ENCODE measurements at regions not wholly inside any gene's neighbourhood (a gene's known extent, or its start where the extent isn't known, plus 50 kb on each side); places are given as distances from the start of the nearest gene placed in this dataset.
"Not testable (repeated sequence)": the region's sequence is repeated elsewhere in the genome, so short reads cannot be mapped to it uniquely, and the experiment has no call there.

- H3K4me3 Mint-ChIP-seq: no peak overlapping the region
- no peaks in the 10 kb centered on the region for H3K9me3 Mint-ChIP-seq
- peaks cover 0 to 2% (median 0%) of the 10 kb centered on the region in 3 donors for H3K27me3 Mint-ChIP-seq (ENCODE audit: low read depth in 3 of 3)
- no peaks in the 10 kb centered on the region for H3K4me1 Mint-ChIP-seq
- H3K36me3 Mint-ChIP-seq: no peaks in the 10 kb centered on the region
- DNase-seq: no peak
- H3K27ac Mint-ChIP-seq: no peak overlapping the region
These were observed 508.1 kb downstream of the HAPSTR1 start for GRCh38 chr16:9599415-9600120.

GRCh38 chr16:9602189-9602588 lies 510.7 kb downstream of the HAPSTR1 start:
- H3K36me3 Mint-ChIP-seq: no peaks in the 10 kb centered on the region
- peaks cover 0 to 2% (median 0%) of the 10 kb centered on the region in 6 donors for H3K9me3 Mint-ChIP-seq
- H3K4me3 Mint-ChIP-seq: no peak overlapping the region
- H3K27ac Mint-ChIP-seq: no peak overlapping the region
- no peak for DNase-seq
- H3K4me1 Mint-ChIP-seq: no peaks in the 10 kb centered on the region
- peaks cover 0 to 2% (median 0%) of the 10 kb centered on the region in 3 donors for H3K27me3 Mint-ChIP-seq (ENCODE audit: low read depth in 3 of 3)

- DNase-seq: no peak
- H3K36me3 Mint-ChIP-seq: no peaks in the 10 kb centered on the region
- H3K27me3 Mint-ChIP-seq (ENCODE audit: low read depth in 3 of 3): peaks cover 0 to 2% (median 0%) of the 10 kb centered on the region in 3 donors
- peaks cover 0 to 2% (median 0%) of the 10 kb centered on the region in 6 donors for H3K9me3 Mint-ChIP-seq
- H3K4me1 Mint-ChIP-seq: no peaks in the 10 kb centered on the region
- H3K4me3 Mint-ChIP-seq: no peak overlapping the region
- H3K27ac Mint-ChIP-seq: no peak overlapping the region
These were observed 511.9 kb downstream of the HAPSTR1 start for GRCh38 chr16:9603316-9603715.

- Mint-ChIP-seq H3K27me3 (ENCODE audit: low read depth in 3 of 3) (no peaks in the 10 kb centered on the region), H3K4me1 (no peaks in the 10 kb centered on the region)
These were observed 516.2 kb downstream of the HAPSTR1 start for GRCh38 chr16:9607515-9608230.

GRCh38 chr16:9610727-9611126 lies 519.3 kb downstream of the HAPSTR1 start:
- no peak for DNase-seq
- peaks cover 0 to 2% (median 0%) of the 10 kb centered on the region in 6 donors for H3K9me3 Mint-ChIP-seq
- H3K27me3 Mint-ChIP-seq (ENCODE audit: low read depth in 3 of 3): no peaks in the 10 kb centered on the region
- H3K27ac Mint-ChIP-seq: no peak overlapping the region
- no peaks in the 10 kb centered on the region for H3K36me3 Mint-ChIP-seq
- no peak overlapping the region for H3K4me3 Mint-ChIP-seq
- no peaks in the 10 kb centered on the region for H3K4me1 Mint-ChIP-seq

More at GRCh38 chr16:9607515-9608230, 516.2 kb downstream of the HAPSTR1 start:
- H3K9me3 Mint-ChIP-seq: peaks cover 0 to 2% (median 0%) of the 10 kb centered on the region in 6 donors
- H3K36me3 Mint-ChIP-seq: no peaks in the 10 kb centered on the region
- no peak overlapping the region for H3K4me3 Mint-ChIP-seq
- DNase-seq: no peak
- H3K27ac Mint-ChIP-seq: no peak overlapping the region

- H3K27me3 Mint-ChIP-seq (ENCODE audit: low read depth in 3 of 3): no peaks in the 10 kb centered on the region
- no peaks in the 10 kb centered on the region for H3K36me3 Mint-ChIP-seq
- H3K4me1 Mint-ChIP-seq: no peaks in the 10 kb centered on the region
These were observed 520.8 kb downstream of the HAPSTR1 start for GRCh38 chr16:9612267-9612666.

GRCh38 chr16:9614389-9614788 lies 522.9 kb downstream of the HAPSTR1 start:
- H3K27ac Mint-ChIP-seq: no peak overlapping the region
- no peak for DNase-seq
- no peaks in the 10 kb centered on the region for H3K36me3 Mint-ChIP-seq
- no peaks in the 10 kb centered on the region for H3K27me3 Mint-ChIP-seq (ENCODE audit: low read depth in 3 of 3)
- H3K9me3 Mint-ChIP-seq: peaks cover 0 to 5% (median 0%) of the 10 kb centered on the region in 6 donors
- no peaks in the 10 kb centered on the region for H3K4me1 Mint-ChIP-seq
- H3K4me3 Mint-ChIP-seq: no peak overlapping the region

More at GRCh38 chr16:9612267-9612666, 520.8 kb downstream of the HAPSTR1 start:
- no peak overlapping the region for H3K27ac Mint-ChIP-seq
- H3K9me3 Mint-ChIP-seq: no peaks in the 10 kb centered on the region
- no peak for DNase-seq
- H3K4me3 Mint-ChIP-seq: no peak overlapping the region

GRCh38 chr16:9622268-9622667 lies 530.8 kb downstream of the HAPSTR1 start:
- no peak overlapping the region for H3K4me3 Mint-ChIP-seq
- H3K4me1 Mint-ChIP-seq: no peaks in the 10 kb centered on the region
- peaks cover 0 to 5% (median 0%) of the 10 kb centered on the region in 6 donors for H3K9me3 Mint-ChIP-seq
- no peaks in the 10 kb centered on the region for H3K36me3 Mint-ChIP-seq
- H3K27me3 Mint-ChIP-seq (ENCODE audit: low read depth in 3 of 3): peaks cover 2 to 6% (median 2%) of the 10 kb centered on the region in 3 donors
- no peak overlapping the region for H3K27ac Mint-ChIP-seq
- no peak for DNase-seq

GRCh38 chr16:9625122-9625521 lies 533.7 kb downstream of the HAPSTR1 start:
- Mint-ChIP-seq H3K9me3 (peaks cover 0 to 2% (median 0%) of the 10 kb centered on the region in 6 donors), H3K4me3 (no peak overlapping the region), H3K4me1 (no peaks in the 10 kb centered on the region), H3K27ac (no peak overlapping the region), H3K36me3 (no peaks in the 10 kb centered on the region), H3K27me3 (ENCODE audit: low read depth in 3 of 3) (peaks cover 3 to 6% (median 4%) of the 10 kb centered on the region in 3 donors)
- no peak for DNase-seq

- H3K4me1 Mint-ChIP-seq: no peaks in the 10 kb centered on the region
- H3K27me3 Mint-ChIP-seq (ENCODE audit: low read depth in 3 of 3): peaks cover 2 to 5% (median 3%) of the 10 kb centered on the region in 3 donors
- H3K36me3 Mint-ChIP-seq: no peaks in the 10 kb centered on the region
- H3K9me3 Mint-ChIP-seq: no peaks in the 10 kb centered on the region
- no peak overlapping the region for H3K4me3 Mint-ChIP-seq
- no peak overlapping the region for H3K27ac Mint-ChIP-seq
- DNase-seq: no peak
These were observed 536.0 kb downstream of the HAPSTR1 start for GRCh38 chr16:9627427-9627826.

- Mint-ChIP-seq H3K27me3 (ENCODE audit: low read depth in 3 of 3) (peaks cover 0 to 3% (median 2%) of the 10 kb centered on the region in 3 donors), H3K27ac (no peak overlapping the region), H3K36me3 (no peaks in the 10 kb centered on the region), H3K9me3 (no peaks in the 10 kb centered on the region), H3K4me3 (no peak overlapping the region), H3K4me1 (no peaks in the 10 kb centered on the region)
- DNase-seq: no peak
These were observed 538.7 kb downstream of the HAPSTR1 start for GRCh38 chr16:9630119-9630518.

- no peak for DNase-seq
- H3K36me3 Mint-ChIP-seq: no peaks in the 10 kb centered on the region
- H3K27me3 Mint-ChIP-seq (ENCODE audit: low read depth in 3 of 3): peaks cover 0 to 3% (median 2%) of the 10 kb centered on the region in 3 donors
These were observed 539.5 kb downstream of the HAPSTR1 start for GRCh38 chr16:9630985-9631384.

GRCh38 chr16:9633844-9634243 lies 542.4 kb downstream of the HAPSTR1 start:
- Mint-ChIP-seq H3K27me3 (ENCODE audit: low read depth in 3 of 3) (peaks cover 0 to 1% (median 1%) of the 10 kb centered on the region in 3 donors), H3K4me1 (no peaks in the 10 kb centered on the region), H3K36me3 (no peaks in the 10 kb centered on the region), H3K27ac (no peak overlapping the region), H3K4me3 (no peak overlapping the region), H3K9me3 (peaks cover 0 to 3% (median 0%) of the 10 kb centered on the region in 6 donors)
- DNase-seq: no peak

More at GRCh38 chr16:9630985-9631384, 539.5 kb downstream of the HAPSTR1 start:
- Mint-ChIP-seq H3K4me1 (no peaks in the 10 kb centered on the region), H3K4me3 (no peak overlapping the region), H3K27ac (no peak overlapping the region), H3K9me3 (no peaks in the 10 kb centered on the region)

GRCh38 chr16:9635150-9635720 lies 543.8 kb downstream of the HAPSTR1 start:
- H3K27me3 Mint-ChIP-seq (ENCODE audit: low read depth in 3 of 3); H3K9me3 Mint-ChIP-seq; H3K4me1 Mint-ChIP-seq; DNase-seq; H3K27ac Mint-ChIP-seq; H3K4me3 Mint-ChIP-seq; H3K36me3 Mint-ChIP-seq: not testable (repeated sequence)

Measured in immature natural killer cell (primary cell).